GM12864 (cell line): ENCODE measurements at regions not wholly inside any gene's neighbourhood (a gene's known extent, or its start where the extent isn't known, plus 50 kb on each side); places are given as distances from the start of the nearest gene placed in this dataset.

Experiments
- DNase-seq: peaks from one replicate; pipeline ENCODE4 v3.0.0-alpha.2; 2011; ENCODE audit warnings: low read depth
- H3K4me3 ChIP-seq: 2 replicates; pipeline ENCODE4 v1.5.1; 2011; ENCODE audit warnings: mild to moderate bottlenecking, low read depth, low read length, control low read depth
- CTCF ChIP-seq: IDR thresholded peaks from 2 replicates; pipeline ENCODE4 v1.5.1; 2011; ENCODE audit warnings: low read depth, mild to moderate bottlenecking, moderate library complexity, low read length, control low read depth, inconsistent platforms; ENCODE audit errors: missing control alignments

- H3K4me3 ChIP-seq = no peak overlapping the region
- DNase-seq = no peak
- no peak for TF ChIP-seq CTCF
Measured at GRCh38 chr2:41973871-41974270, 74.0 kb upstream of the PKDCC start.

GRCh38 chr2:41981417-41981816 lies 66.4 kb upstream of the PKDCC start:
- TF ChIP-seq CTCF = no peak
- DNase-seq = no peak
- no peak overlapping the region for H3K4me3 ChIP-seq

- no peak for DNase-seq
- TF ChIP-seq CTCF = no peak
- no peak overlapping the region for H3K4me3 ChIP-seq
Measured at GRCh38 chr2:41985573-41986095, 62.2 kb upstream of the PKDCC start.

- no peak for DNase-seq
- no peak overlapping the region for H3K4me3 ChIP-seq
- TF ChIP-seq CTCF = no peak
Measured at GRCh38 chr2:41989501-41990180, 58.2 kb upstream of the PKDCC start.

- no peak overlapping the region for H3K4me3 ChIP-seq
- no peak for DNase-seq
- TF ChIP-seq CTCF = no peak
Measured at GRCh38 chr2:41990245-41990644, 57.6 kb upstream of the PKDCC start.

GRCh38 chr2:41990688-41991087 lies 57.1 kb upstream of the PKDCC start:
- TF ChIP-seq CTCF = no peak
- DNase-seq = no peak

GRCh38 chr2:41992056-41992642 lies 55.7 kb upstream of the PKDCC start:
- no peak for TF ChIP-seq CTCF
- H3K4me3 ChIP-seq = no peak overlapping the region
- no peak for DNase-seq

More at GRCh38 chr2:41990688-41991087, 57.1 kb upstream of the PKDCC start:
- H3K4me3 ChIP-seq = no peak overlapping the region
